HEK293 (cell line): ENCODE measurements at regions not wholly inside any gene's neighbourhood (a gene's known extent, or its start where the extent isn't known, plus 50 kb on each side); places are given as distances from the start of the nearest gene placed in this dataset.

Source experiments
- CTCF ChIA-PET: fragments of 350-600 bp; formaldehyde crosslinking; extraction: SDS; loops from one replicate; lab custom pipeline; 2021; ENCODE audit warnings: antibody characterized with exemption; lab: Yijun Ruan, JAX
- POLR2A ChIA-PET: fragments of 300-600 bp; formaldehyde crosslinking; extraction: SDS; loops from one replicate; lab custom pipeline; 2020; ENCODE audit warnings: antibody characterized with exemption, inconsistent platforms; lab: Yijun Ruan, JAX
- H3K27ac ChIP-seq: fragments of 200-500 bp; sonication (Bioruptor generic); 2 replicates; pipeline ENCODE4 v1.5.1; 2014; ENCODE audit warnings: low read depth, low read length, control low read depth, inconsistent platforms; ENCODE audit errors: extremely low read depth
- H3K36me3 ChIP-seq, 2 experiments: fragments of 200-500 bp in 1 of 2; sonication (Bioruptor generic) in 1 of 2; 1 replicate in 1 of 2; 2 replicates in 1 of 2; pipeline ENCODE4 v1.5.1; 2014 to 2017; ENCODE audit warnings: inconsistent platforms in 2 of 2, low read length in 2 of 2; ENCODE audit not compliant: control insufficient read depth in 2 of 2, insufficient read depth in 1 of 2
- H3K4me1 ChIP-seq: fragments of 200-500 bp; sonication (Bioruptor generic); 2 replicates; pipeline ENCODE4 v1.5.1; 2014; ENCODE audit warnings: mild to moderate bottlenecking, low read length, inconsistent platforms; ENCODE audit not compliant: control insufficient read depth, insufficient read depth
- H3K4me3 ChIP-seq: 2 replicates; pipeline ENCODE4 v1.5.1; 2011; ENCODE audit warnings: low read depth, mild to moderate bottlenecking, control low read depth, low read length, moderate library complexity
- H3K9me3 ChIP-seq: fragments of 200-500 bp; sonication (Bioruptor generic); 2 replicates; pipeline ENCODE4 v1.5.1; 2014; ENCODE audit warnings: low read depth, low read length, inconsistent platforms; ENCODE audit not compliant: control insufficient read depth, insufficient read depth
- EGR2 ChIP-seq: fragments of 450-650 bp; formaldehyde crosslinking; IDR thresholded peaks from 2 replicates; pipeline ENCODE4 v1.5.1; 2016; ENCODE audit warnings: low read depth, missing biosample characterization, missing genetic modification characterization
- KLF16 ChIP-seq: fragments of 450-650 bp; formaldehyde crosslinking; IDR thresholded peaks from 2 replicates; pipeline ENCODE4 v1.5.1; 2017; ENCODE audit warnings: missing biosample characterization, missing genetic modification characterization
- KLF9 ChIP-seq: fragments of 450-650 bp; formaldehyde crosslinking; IDR thresholded peaks from 2 replicates; pipeline ENCODE4 v1.5.1; 2016; ENCODE audit warnings: missing biosample characterization, missing genetic modification characterization, low read depth
- MZF1 ChIP-seq: fragments of 450-650 bp; formaldehyde crosslinking; IDR thresholded peaks from 2 replicates; pipeline ENCODE4 v1.5.1; 2017; ENCODE audit warnings: missing biosample characterization, missing genetic modification characterization, borderline replicate concordance
- PRDM1 ChIP-seq: fragments of 450-650 bp; formaldehyde crosslinking; IDR thresholded peaks from 2 replicates; pipeline ENCODE4; 2016; ENCODE audit warnings: missing biosample characterization, missing genetic modification characterization
- SETDB1 ChIP-seq: IDR thresholded peaks from one replicate; pipeline ENCODE4 v1.6.1; 2017; ENCODE audit warnings: mild to moderate bottlenecking, low read length, moderate library complexity, mixed read lengths; ENCODE audit not compliant: insufficient read length
- ZBTB7A ChIP-seq: fragments of 450-650 bp; formaldehyde crosslinking; IDR thresholded peaks from 2 replicates; pipeline ENCODE4 v1.5.1; 2016; ENCODE audit warnings: low read depth, missing biosample characterization, missing genetic modification characterization
- ZNF114 ChIP-seq: fragments of 450-650 bp; formaldehyde crosslinking; IDR thresholded peaks from 2 replicates; pipeline ENCODE4 v1.5.0; 2017; ENCODE audit warnings: missing biosample characterization, missing genetic modification characterization
- ZNF169 ChIP-seq: fragments of 450-650 bp; formaldehyde crosslinking; IDR thresholded peaks from 2 replicates; pipeline ENCODE4 v1.5.1; 2016; ENCODE audit warnings: missing biosample characterization, missing genetic modification characterization
- ZNF184 ChIP-seq: fragments of 450-650 bp; IDR thresholded peaks from 2 replicates; pipeline ENCODE4 v1.5.1; 2018; ENCODE audit warnings: missing biosample characterization, mild to moderate bottlenecking, missing genetic modification characterization
- ZNF2 ChIP-seq: fragments of 450-650 bp; formaldehyde crosslinking; IDR thresholded peaks from 2 replicates; pipeline ENCODE4 v1.5.1; 2016; ENCODE audit warnings: missing biosample characterization, missing genetic modification characterization
- ZNF202 ChIP-seq: fragments of 450-650 bp; formaldehyde crosslinking; IDR thresholded peaks from 2 replicates; pipeline ENCODE4 v1.5.1; 2016; ENCODE audit warnings: missing biosample characterization, missing genetic modification characterization, borderline replicate concordance
- ZNF391 ChIP-seq: fragments of 450-650 bp; formaldehyde crosslinking; IDR thresholded peaks from 2 replicates; pipeline ENCODE4 v1.5.1; 2016; ENCODE audit warnings: low read depth, missing biosample characterization, missing genetic modification characterization, borderline replicate concordance
- ZNF394 ChIP-seq: fragments of 450-650 bp; formaldehyde crosslinking; IDR thresholded peaks from 2 replicates; pipeline ENCODE4 v1.5.1; 2016; ENCODE audit warnings: missing biosample characterization, missing genetic modification characterization, mild to moderate bottlenecking, moderate library complexity, borderline replicate concordance
- ZNF404 ChIP-seq: fragments of 450-650 bp; formaldehyde crosslinking; IDR thresholded peaks from 2 replicates; pipeline ENCODE4 v1.5.1; 2017; ENCODE audit warnings: missing biosample characterization, missing genetic modification characterization
- ZNF416 ChIP-seq: fragments of 450-650 bp; formaldehyde crosslinking; IDR thresholded peaks from 2 replicates; pipeline ENCODE4 v1.5.1; 2016; ENCODE audit warnings: missing biosample characterization, missing genetic modification characterization
- ZNF473 ChIP-seq: fragments of 450-650 bp; formaldehyde crosslinking; IDR thresholded peaks from 2 replicates; pipeline ENCODE4 v1.5.1; 2017; ENCODE audit warnings: missing biosample characterization, missing genetic modification characterization
- ZNF514 ChIP-seq: fragments of 450-650 bp; formaldehyde crosslinking; IDR thresholded peaks from 2 replicates; pipeline ENCODE4 v1.5.1; 2016; ENCODE audit warnings: missing biosample characterization, missing genetic modification characterization
- ZNF600 ChIP-seq: fragments of 450-650 bp; formaldehyde crosslinking; IDR thresholded peaks from 2 replicates; pipeline ENCODE4 v1.5.1; 2016; ENCODE audit warnings: missing biosample characterization, missing genetic modification characterization
- ZNF654 ChIP-seq: fragments of 450-650 bp; formaldehyde crosslinking; IDR thresholded peaks from 2 replicates; pipeline ENCODE4 v1.5.1; 2016; ENCODE audit warnings: low read depth, missing biosample characterization, missing genetic modification characterization
- ZNF747 ChIP-seq: fragments of 450-650 bp; formaldehyde crosslinking; IDR thresholded peaks from 2 replicates; pipeline ENCODE4 v1.5.1; 2016; ENCODE audit warnings: missing biosample characterization, missing genetic modification characterization
- ZNF785 ChIP-seq: fragments of 450-650 bp; formaldehyde crosslinking; IDR thresholded peaks from 2 replicates; pipeline ENCODE4 v1.5.1; 2016; ENCODE audit warnings: missing biosample characterization, missing genetic modification characterization
- ZNF791 ChIP-seq: fragments of 450-650 bp; formaldehyde crosslinking; IDR thresholded peaks from 2 replicates; pipeline ENCODE4 v1.5.1; 2016; ENCODE audit warnings: missing biosample characterization, missing genetic modification characterization
- ZNF792 ChIP-seq: fragments of 450-650 bp; formaldehyde crosslinking; IDR thresholded peaks from 2 replicates; pipeline ENCODE4 v1.5.1; 2016; ENCODE audit warnings: missing biosample characterization, missing genetic modification characterization
- ZSCAN16 ChIP-seq: fragments of 450-650 bp; formaldehyde crosslinking; IDR thresholded peaks from 2 replicates; pipeline ENCODE4 v1.5.1; 2016; ENCODE audit warnings: missing biosample characterization, missing genetic modification characterization
- TF ChIP-seq, protein P1 (sequence below): fragments of 450-650 bp; formaldehyde crosslinking; conservative IDR thresholded peaks from 2 replicates; pipeline ENCODE4 v1.5.1; 2016; ENCODE audit warnings: low read depth, missing biosample characterization, missing genetic modification characterization
- TF ChIP-seq, protein P2 (sequence below): fragments of 450-650 bp; formaldehyde crosslinking; IDR thresholded peaks from 2 replicates; pipeline ENCODE4 v1.5.1; 2016; ENCODE audit warnings: missing biosample characterization, missing genetic modification characterization
- TF ChIP-seq, protein P3 (sequence below): fragments of 450-650 bp; formaldehyde crosslinking; IDR thresholded peaks from 2 replicates; pipeline ENCODE4 v1.5.1; 2016; ENCODE audit warnings: missing biosample characterization, missing genetic modification characterization
- TF ChIP-seq, protein P4 (sequence below): IDR thresholded peaks from 2 replicates; pipeline ENCODE4 v1.6.1; 2011; ENCODE audit warnings: mild to moderate bottlenecking, low read depth, low read length, borderline replicate concordance

GRCh38 chr1:36703526-36704208, 221.0 kb upstream of the CSF3R start (continued):
- TF ChIP-seq, protein P1, sequence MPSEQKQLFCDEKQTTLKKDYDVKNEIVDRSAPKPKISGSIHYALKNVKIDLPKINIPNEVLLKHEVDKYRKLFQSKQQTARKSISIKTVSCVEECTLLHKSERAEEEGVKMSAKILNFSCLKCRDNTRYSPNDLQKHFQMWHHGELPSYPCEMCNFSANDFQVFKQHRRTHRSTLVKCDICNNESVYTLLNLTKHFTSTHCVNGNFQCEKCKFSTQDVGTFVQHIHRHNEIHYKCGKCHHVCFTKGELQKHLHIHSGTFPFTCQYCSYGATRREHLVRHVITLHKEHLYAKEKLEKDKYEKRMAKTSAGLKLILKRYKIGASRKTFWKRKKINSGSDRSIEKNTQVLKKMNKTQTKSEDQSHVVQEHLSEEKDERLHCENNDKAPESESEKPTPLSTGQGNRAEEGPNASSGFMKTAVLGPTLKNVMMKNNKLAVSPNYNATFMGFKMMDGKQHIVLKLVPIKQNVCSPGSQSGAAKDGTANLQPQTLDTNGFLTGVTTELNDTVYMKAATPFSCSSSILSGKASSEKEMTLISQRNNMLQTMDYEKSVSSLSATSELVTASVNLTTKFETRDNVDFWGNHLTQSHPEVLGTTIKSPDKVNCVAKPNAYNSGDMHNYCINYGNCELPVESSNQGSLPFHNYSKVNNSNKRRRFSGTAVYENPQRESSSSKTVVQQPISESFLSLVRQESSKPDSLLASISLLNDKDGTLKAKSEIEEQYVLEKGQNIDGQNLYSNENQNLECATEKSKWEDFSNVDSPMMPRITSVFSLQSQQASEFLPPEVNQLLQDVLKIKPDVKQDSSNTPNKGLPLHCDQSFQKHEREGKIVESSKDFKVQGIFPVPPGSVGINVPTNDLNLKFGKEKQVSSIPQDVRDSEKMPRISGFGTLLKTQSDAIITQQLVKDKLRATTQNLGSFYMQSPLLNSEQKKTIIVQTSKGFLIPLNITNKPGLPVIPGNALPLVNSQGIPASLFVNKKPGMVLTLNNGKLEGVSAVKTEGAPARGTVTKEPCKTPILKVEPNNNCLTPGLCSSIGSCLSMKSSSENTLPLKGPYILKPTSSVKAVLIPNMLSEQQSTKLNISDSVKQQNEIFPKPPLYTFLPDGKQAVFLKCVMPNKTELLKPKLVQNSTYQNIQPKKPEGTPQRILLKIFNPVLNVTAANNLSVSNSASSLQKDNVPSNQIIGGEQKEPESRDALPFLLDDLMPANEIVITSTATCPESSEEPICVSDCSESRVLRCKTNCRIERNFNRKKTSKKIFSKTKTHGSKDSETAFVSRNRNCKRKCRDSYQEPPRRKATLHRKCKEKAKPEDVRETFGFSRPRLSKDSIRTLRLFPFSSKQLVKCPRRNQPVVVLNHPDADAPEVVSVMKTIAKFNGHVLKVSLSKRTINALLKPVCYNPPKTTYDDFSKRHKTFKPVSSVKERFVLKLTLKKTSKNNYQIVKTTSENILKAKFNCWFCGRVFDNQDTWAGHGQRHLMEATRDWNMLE (tag by site-specific recombination) = no peak
- 0 out of 2 replicates have a peak, but pooled peaks have one; percentile 37 for TF ChIP-seq KLF16
- TF ChIP-seq ZNF2 (tag by site-specific recombination) = peak; percentile 40; the same call in 1 of the 2 replicates
- TF ChIP-seq ZSCAN16 = no peak
- TF ChIP-seq SETDB1 = no peak
- no peak for TF ChIP-seq ZNF169 (tag by site-specific recombination)
- TF ChIP-seq PRDM1 (tag by site-specific recombination) = no peak
- no peak for TF ChIP-seq ZNF785
- TF ChIP-seq KLF9 (tag by site-specific recombination) = peak; percentile 22; the same call in 1 of the 2 replicates
- TF ChIP-seq ZNF600 (tag by site-specific recombination) = 0 out of 2 replicates have a peak, but pooled peaks have one; percentile 32
- TF ChIP-seq ZBTB7A = no peak
- peak; percentile 42; the same call in 1 of the 2 replicates for TF ChIP-seq ZNF394 (tag by site-specific recombination)
- TF ChIP-seq ZNF416 (tag by site-specific recombination) = no peak
- TF ChIP-seq, protein P2, sequence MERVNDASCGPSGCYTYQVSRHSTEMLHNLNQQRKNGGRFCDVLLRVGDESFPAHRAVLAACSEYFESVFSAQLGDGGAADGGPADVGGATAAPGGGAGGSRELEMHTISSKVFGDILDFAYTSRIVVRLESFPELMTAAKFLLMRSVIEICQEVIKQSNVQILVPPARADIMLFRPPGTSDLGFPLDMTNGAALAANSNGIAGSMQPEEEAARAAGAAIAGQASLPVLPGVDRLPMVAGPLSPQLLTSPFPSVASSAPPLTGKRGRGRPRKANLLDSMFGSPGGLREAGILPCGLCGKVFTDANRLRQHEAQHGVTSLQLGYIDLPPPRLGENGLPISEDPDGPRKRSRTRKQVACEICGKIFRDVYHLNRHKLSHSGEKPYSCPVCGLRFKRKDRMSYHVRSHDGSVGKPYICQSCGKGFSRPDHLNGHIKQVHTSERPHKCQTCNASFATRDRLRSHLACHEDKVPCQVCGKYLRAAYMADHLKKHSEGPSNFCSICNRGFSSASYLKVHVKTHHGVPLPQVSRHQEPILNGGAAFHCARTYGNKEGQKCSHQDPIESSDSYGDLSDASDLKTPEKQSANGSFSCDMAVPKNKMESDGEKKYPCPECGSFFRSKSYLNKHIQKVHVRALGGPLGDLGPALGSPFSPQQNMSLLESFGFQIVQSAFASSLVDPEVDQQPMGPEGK (tag by site-specific recombination) = peak; percentile 40; the same call in 1 of the 2 replicates
- TF ChIP-seq ZNF114 (tag by site-specific recombination) = no peak
- TF ChIP-seq ZNF747 (tag by site-specific recombination) = no peak
- TF ChIP-seq ZNF391 (tag by site-specific recombination) = 0 out of 2 replicates have a peak, but pooled peaks have one; percentile 42
- TF ChIP-seq, protein P3, sequence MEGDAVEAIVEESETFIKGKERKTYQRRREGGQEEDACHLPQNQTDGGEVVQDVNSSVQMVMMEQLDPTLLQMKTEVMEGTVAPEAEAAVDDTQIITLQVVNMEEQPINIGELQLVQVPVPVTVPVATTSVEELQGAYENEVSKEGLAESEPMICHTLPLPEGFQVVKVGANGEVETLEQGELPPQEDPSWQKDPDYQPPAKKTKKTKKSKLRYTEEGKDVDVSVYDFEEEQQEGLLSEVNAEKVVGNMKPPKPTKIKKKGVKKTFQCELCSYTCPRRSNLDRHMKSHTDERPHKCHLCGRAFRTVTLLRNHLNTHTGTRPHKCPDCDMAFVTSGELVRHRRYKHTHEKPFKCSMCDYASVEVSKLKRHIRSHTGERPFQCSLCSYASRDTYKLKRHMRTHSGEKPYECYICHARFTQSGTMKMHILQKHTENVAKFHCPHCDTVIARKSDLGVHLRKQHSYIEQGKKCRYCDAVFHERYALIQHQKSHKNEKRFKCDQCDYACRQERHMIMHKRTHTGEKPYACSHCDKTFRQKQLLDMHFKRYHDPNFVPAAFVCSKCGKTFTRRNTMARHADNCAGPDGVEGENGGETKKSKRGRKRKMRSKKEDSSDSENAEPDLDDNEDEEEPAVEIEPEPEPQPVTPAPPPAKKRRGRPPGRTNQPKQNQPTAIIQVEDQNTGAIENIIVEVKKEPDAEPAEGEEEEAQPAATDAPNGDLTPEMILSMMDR (tag by site-specific recombination) = peak; percentile 92

- CTCF ChIA-PET = interaction anchor here (0.6 to 1.5 kb wide), 2 partner anchors 187 to 569 kb away, joined by 3 to 4 read pairs; no protein-coding TSS in a partner anchor
- Histone ChIP-seq H3K36me3 (no peaks in the 10 kb centered on the region), H3K4me1 (no peaks in the 10 kb centered on the region), H3K4me3 (no peak overlapping the region), H3K9me3 (no peaks in the 10 kb centered on the region), H3K27ac (no peak overlapping the region)
- POLR2A ChIA-PET = no interaction called here
- TF ChIP-seq ZNF404 = no peak
- no peak for TF ChIP-seq ZNF514 (tag by site-specific recombination)
- TF ChIP-seq ZNF202 = no peak
- no peak for TF ChIP-seq ZNF654
- no peak for TF ChIP-seq ZNF792 (tag by site-specific recombination)
- TF ChIP-seq, protein P4, sequence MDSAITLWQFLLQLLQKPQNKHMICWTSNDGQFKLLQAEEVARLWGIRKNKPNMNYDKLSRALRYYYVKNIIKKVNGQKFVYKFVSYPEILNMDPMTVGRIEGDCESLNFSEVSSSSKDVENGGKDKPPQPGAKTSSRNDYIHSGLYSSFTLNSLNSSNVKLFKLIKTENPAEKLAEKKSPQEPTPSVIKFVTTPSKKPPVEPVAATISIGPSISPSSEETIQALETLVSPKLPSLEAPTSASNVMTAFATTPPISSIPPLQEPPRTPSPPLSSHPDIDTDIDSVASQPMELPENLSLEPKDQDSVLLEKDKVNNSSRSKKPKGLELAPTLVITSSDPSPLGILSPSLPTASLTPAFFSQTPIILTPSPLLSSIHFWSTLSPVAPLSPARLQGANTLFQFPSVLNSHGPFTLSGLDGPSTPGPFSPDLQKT = no peak
- TF ChIP-seq MZF1 (tag by site-specific recombination) = no peak
- TF ChIP-seq ZNF184 (tag by site-specific recombination) = no peak
- TF ChIP-seq ZNF473 = no peak
- TF ChIP-seq EGR2 (tag by site-specific recombination) = no peak
- TF ChIP-seq ZNF791 (tag by site-specific recombination) = no peak
Observed at GRCh38 chr1:36702963-36703362, 220.2 kb upstream of the CSF3R start.
